Left ventricle myocardium inferior (tissue), 1 donor: ENCODE measurements at regions not wholly inside any gene's neighbourhood (a gene's known extent, or its start where the extent isn't known, plus 50 kb on each side); places are given as distances from the start of the nearest gene placed in this dataset.

Experiments used
- DNase-seq: peaks from one replicate; pipeline ENCODE4 v3.0.0-alpha.2; 2020
- H3K27ac ChIP-seq: fragments of 200-600 bp; replicated peaks from 2 replicates; pipeline ENCODE4 v1.8.0; 2021
- H3K27me3 ChIP-seq: fragments of 200-600 bp; 2 replicates; pipeline ENCODE4 v1.8.0; 2021; ENCODE audit warnings: low read depth
- H3K36me3 ChIP-seq: fragments of 200-600 bp; 2 replicates; pipeline ENCODE4 v1.8.0; 2021
- H3K4me1 ChIP-seq: fragments of 200-600 bp; 2 replicates; pipeline ENCODE4 v1.8.0; 2021
- H3K4me3 ChIP-seq: fragments of 200-600 bp; 2 replicates; pipeline ENCODE4 v1.8.0; 2021; ENCODE audit warnings: mild to moderate bottlenecking, moderate library complexity
- H3K9me3 ChIP-seq: fragments of 200-600 bp; replicated peaks from 2 replicates; pipeline ENCODE4 v1.8.0; 2021
- CTCF ChIP-seq: fragments of 200-600 bp; IDR thresholded peaks from 2 replicates; pipeline ENCODE4 v1.8.0; 2021; ENCODE audit warnings: antibody characterized with exemption, mild to moderate bottlenecking, borderline replicate concordance
- intact Hi-C: fragments of 100-400 bp; cut with micrococcal nuclease; formaldehyde crosslinking; loops from one replicate; pipeline ENCODE4 v1.11.0; 2022
- donor health status: DM: no; HTN: yes; CAD: no; lungs with severe emphysema.

- intact Hi-C loops, result no loop called here
- H3K4me3 ChIP-seq, result no peak overlapping the region
- no peak for TF ChIP-seq CTCF
- DNase-seq, result no peak
- H3K27me3 ChIP-seq, result peaks cover 81% of the 10 kb centered on the region
- no peak overlapping the region for H3K27ac ChIP-seq
- no peaks in the 10 kb centered on the region for H3K4me1 ChIP-seq
- no peaks in the 10 kb centered on the region for H3K9me3 ChIP-seq
- H3K36me3 ChIP-seq, result no peaks in the 10 kb centered on the region
These were observed 192.6 kb upstream of the LHX5 start for GRCh38 chr12:113664224-113664681.

GRCh38 chr12:113663396-113663795, 191.7 kb upstream of the LHX5 start:
- no peaks in the 10 kb centered on the region for H3K4me1 ChIP-seq
- no peak for DNase-seq
- no peak overlapping the region for H3K4me3 ChIP-seq
- peaks cover 2% of the 10 kb centered on the region for H3K9me3 ChIP-seq
- no peak for TF ChIP-seq CTCF
- peaks cover 81% of the 10 kb centered on the region for H3K27me3 ChIP-seq
- H3K27ac ChIP-seq, result no peak overlapping the region
- intact Hi-C loops, result no loop called here
- H3K36me3 ChIP-seq, result no peaks in the 10 kb centered on the region

GRCh38 chr12:113660936-113661335, 189.3 kb upstream of the LHX5 start:
- Histone ChIP-seq H3K4me1 (no peaks in the 10 kb centered on the region), H3K27ac (no peak overlapping the region), H3K36me3 (no peaks in the 10 kb centered on the region), H3K27me3 (peaks cover 66% of the 10 kb centered on the region), H3K9me3 (peaks cover 23% of the 10 kb centered on the region), H3K4me3 (no peak overlapping the region)
- no peak for TF ChIP-seq CTCF
- intact Hi-C loops, result no loop called here
- no peak for DNase-seq

- TF ChIP-seq CTCF, result no peak
- H3K27me3 ChIP-seq, result peaks cover 71% of the 10 kb centered on the region
These were observed 187.7 kb upstream of the LHX5 start for GRCh38 chr12:113659416-113659815.

GRCh38 chr12:113659015-113659414, 187.3 kb upstream of the LHX5 start:
- intact Hi-C loops, result no loop called here
- no peak overlapping the region for H3K4me3 ChIP-seq
- no peaks in the 10 kb centered on the region for H3K36me3 ChIP-seq
- no peaks in the 10 kb centered on the region for H3K4me1 ChIP-seq
- no peak for DNase-seq
- no peak for TF ChIP-seq CTCF
- H3K27me3 ChIP-seq, result peaks cover 74% of the 10 kb centered on the region
- H3K27ac ChIP-seq, result no peak overlapping the region
- peaks cover 42% of the 10 kb centered on the region for H3K9me3 ChIP-seq

More at GRCh38 chr12:113659416-113659815, 187.7 kb upstream of the LHX5 start:
- no peaks in the 10 kb centered on the region for H3K4me1 ChIP-seq
- DNase-seq, result no peak
- peaks cover 38% of the 10 kb centered on the region for H3K9me3 ChIP-seq
- H3K27ac ChIP-seq, result no peak overlapping the region
- no peak overlapping the region for H3K4me3 ChIP-seq
- intact Hi-C loops, result no loop called here
- H3K36me3 ChIP-seq, result no peaks in the 10 kb centered on the region
